GM23338 (cell line): ENCODE measurements at regions not wholly inside any gene's neighbourhood (a gene's known extent, or its start where the extent isn't known, plus 50 kb on each side); places are given as distances from the start of the nearest gene placed in this dataset.
"Not testable (repeated sequence)": the region's sequence is repeated elsewhere in the genome, so short reads cannot be mapped to it uniquely, and the experiment has no call there.

Experiments used
- REST ChIP-seq: IDR thresholded peaks from one replicate; pipeline ENCODE4 v1.6.1; 2018; ENCODE audit warnings: antibody characterized with exemption; ENCODE audit not compliant: unreplicated experiment
- TF ChIP-seq, protein P1 (sequence below), 2 experiments: fragments of 200-600 bp in 1 of 2; sonication (generic) in 1 of 2; conservative IDR thresholded peaks; 2 replicates each; pipeline versions ENCODE4 v1.5.1 to v1.6.1; 2016 to 2017; ENCODE audit warnings: antibody characterized with exemption in 2 of 2, low read depth in 2 of 2, mild to moderate bottlenecking in 2 of 2, moderate library complexity in 1 of 2

GRCh38 chr4:126546197-126546596, 1086.6 kb upstream of the INTU start:
- TF ChIP-seq, protein P1, sequence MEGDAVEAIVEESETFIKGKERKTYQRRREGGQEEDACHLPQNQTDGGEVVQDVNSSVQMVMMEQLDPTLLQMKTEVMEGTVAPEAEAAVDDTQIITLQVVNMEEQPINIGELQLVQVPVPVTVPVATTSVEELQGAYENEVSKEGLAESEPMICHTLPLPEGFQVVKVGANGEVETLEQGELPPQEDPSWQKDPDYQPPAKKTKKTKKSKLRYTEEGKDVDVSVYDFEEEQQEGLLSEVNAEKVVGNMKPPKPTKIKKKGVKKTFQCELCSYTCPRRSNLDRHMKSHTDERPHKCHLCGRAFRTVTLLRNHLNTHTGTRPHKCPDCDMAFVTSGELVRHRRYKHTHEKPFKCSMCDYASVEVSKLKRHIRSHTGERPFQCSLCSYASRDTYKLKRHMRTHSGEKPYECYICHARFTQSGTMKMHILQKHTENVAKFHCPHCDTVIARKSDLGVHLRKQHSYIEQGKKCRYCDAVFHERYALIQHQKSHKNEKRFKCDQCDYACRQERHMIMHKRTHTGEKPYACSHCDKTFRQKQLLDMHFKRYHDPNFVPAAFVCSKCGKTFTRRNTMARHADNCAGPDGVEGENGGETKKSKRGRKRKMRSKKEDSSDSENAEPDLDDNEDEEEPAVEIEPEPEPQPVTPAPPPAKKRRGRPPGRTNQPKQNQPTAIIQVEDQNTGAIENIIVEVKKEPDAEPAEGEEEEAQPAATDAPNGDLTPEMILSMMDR (conservative IDR thresholded peaks at IDR 0.05; ENCODE audit: low read depth in 2 of 2), result not testable (repeated sequence)
- not testable (repeated sequence) for TF ChIP-seq REST
